Fibroblast of villous mesenchyme (primary cell): ENCODE measurements at regions not wholly inside any gene's neighbourhood (a gene's known extent, or its start where the extent isn't known, plus 50 kb on each side); places are given as distances from the start of the nearest gene placed in this dataset.

Source experiments
- DNase-seq: peaks from one replicate; pipeline ENCODE4 v3.0.0-alpha.2; 2010; ENCODE audit warnings: low read depth
- H3K4me3 ChIP-seq: 2 replicates; pipeline ENCODE4 v1.5.1; 2011; ENCODE audit warnings: low read depth, mild to moderate bottlenecking, low read length
- CTCF ChIP-seq: IDR thresholded peaks from 2 replicates; pipeline ENCODE4 v1.5.1; 2012; ENCODE audit warnings: low read depth, mild to moderate bottlenecking, low read length; ENCODE audit not compliant: insufficient read depth

- TF ChIP-seq CTCF = no peak
- DNase-seq = no peak
- H3K4me3 ChIP-seq = no peak overlapping the region
These were observed 110.2 kb downstream of the ELAPOR2 start for GRCh38 chr7:86949052-86949778.

GRCh38 chr7:86947929-86948328 lies 111.5 kb downstream of the ELAPOR2 start:
- DNase-seq = no peak
- no peak for TF ChIP-seq CTCF
- no peak overlapping the region for H3K4me3 ChIP-seq

- DNase-seq = no peak
- no peak for TF ChIP-seq CTCF
These were observed 116.0 kb downstream of the ELAPOR2 start for GRCh38 chr7:86943447-86943846.

GRCh38 chr7:86942995-86943394 lies 116.5 kb downstream of the ELAPOR2 start:
- H3K4me3 ChIP-seq = no peak overlapping the region
- TF ChIP-seq CTCF = no peak
- no peak for DNase-seq

More at GRCh38 chr7:86943447-86943846, 116.0 kb downstream of the ELAPOR2 start:
- H3K4me3 ChIP-seq = no peak overlapping the region

GRCh38 chr7:86942081-86942480 lies 117.4 kb downstream of the ELAPOR2 start:
- DNase-seq = no peak
- H3K4me3 ChIP-seq = no peak overlapping the region
- TF ChIP-seq CTCF = no peak

GRCh38 chr7:86939197-86939814 lies 120.1 kb downstream of the ELAPOR2 start:
- DNase-seq = peak; percentile 68
- no peak overlapping the region for H3K4me3 ChIP-seq
- TF ChIP-seq CTCF = peak; percentile 77
